Suppressor macrophage (primary cell): ENCODE measurements at regions not wholly inside any gene's neighbourhood (a gene's known extent, or its start where the extent isn't known, plus 50 kb on each side); places are given as distances from the start of the nearest gene placed in this dataset.

Experiments used
- DNase-seq, 4 experiments: peaks; one replicate each; pipeline ENCODE4 v3.0.0-alpha.2; 2020 to 2022

- DNase-seq: peak; percentile 43 to 69 (median 59)
Measured at GRCh38 chr10:113443141-113443925, 109.5 kb upstream of the HABP2 start.

GRCh38 chr10:113444766-113445365 lies 108.0 kb upstream of the HABP2 start:
- DNase-seq: peak; percentile 10 to 50 (median 32)

- peak; percentile 10 to 58 (median 44) for DNase-seq
Measured at GRCh38 chr10:113445736-113446135, 107.1 kb upstream of the HABP2 start.

- DNase-seq: no peak
Measured at GRCh38 chr10:113446739-113447138, 106.1 kb upstream of the HABP2 start.

DNA sequence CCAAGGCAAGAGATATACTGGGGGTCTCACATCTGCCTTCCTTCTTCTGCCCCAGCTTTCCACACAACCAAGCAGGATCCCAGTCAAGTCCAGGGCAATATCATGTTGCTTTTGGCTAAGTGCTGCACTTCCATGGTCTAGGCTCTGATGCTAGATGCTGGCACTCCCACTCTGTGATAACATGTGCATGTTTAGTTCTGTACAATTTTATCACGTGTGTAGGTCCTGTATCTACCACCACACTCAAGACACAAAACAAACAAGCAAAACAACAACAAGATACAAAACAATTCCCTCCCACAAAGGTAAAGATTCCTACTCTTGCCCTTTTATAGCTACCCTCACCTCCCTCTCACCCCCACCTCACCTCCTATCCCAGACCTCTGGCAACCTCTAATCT lies 105.6 kb upstream of the HABP2 start:
- DNase-seq: no peak

DNA sequence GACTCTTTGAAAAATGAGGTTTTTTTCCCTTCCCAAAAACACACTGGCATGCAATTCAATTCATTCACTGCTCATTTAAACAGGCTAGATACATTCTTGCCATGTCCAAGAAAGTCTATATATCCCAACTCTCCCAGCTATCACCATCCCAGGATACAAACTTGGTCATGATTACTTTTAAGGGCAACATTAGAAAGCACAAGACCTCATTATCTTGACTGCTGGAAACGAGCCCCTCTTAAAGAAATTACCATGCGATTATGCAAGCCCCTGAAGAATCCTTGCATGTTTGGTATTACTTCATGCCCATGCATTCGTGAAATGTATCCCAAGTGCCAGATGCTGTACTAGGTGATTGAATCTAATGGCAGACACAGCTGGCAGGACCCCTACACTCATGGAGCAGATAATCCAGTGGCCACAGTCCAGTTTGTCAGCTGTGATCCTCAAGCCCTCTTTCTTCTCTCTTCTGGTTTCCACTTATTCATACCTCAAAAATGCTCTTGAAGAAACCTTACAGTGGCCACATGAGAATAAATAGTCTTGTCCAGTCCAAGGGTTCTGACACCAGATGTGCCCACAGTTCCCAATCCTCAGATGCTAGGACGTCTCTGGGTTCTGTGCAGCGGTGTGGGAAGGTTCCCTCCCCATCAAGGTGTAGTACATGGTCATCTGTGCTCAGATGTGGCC lies 103.7 kb upstream of the HABP2 start:
- no peak for DNase-seq

- DNase-seq: no peak
Measured at GRCh38 chr10:113450046-113450804, 102.6 kb upstream of the HABP2 start.

- no peak for DNase-seq
Measured at GRCh38 chr10:113450906-113451305, 101.9 kb upstream of the HABP2 start.

DNA sequence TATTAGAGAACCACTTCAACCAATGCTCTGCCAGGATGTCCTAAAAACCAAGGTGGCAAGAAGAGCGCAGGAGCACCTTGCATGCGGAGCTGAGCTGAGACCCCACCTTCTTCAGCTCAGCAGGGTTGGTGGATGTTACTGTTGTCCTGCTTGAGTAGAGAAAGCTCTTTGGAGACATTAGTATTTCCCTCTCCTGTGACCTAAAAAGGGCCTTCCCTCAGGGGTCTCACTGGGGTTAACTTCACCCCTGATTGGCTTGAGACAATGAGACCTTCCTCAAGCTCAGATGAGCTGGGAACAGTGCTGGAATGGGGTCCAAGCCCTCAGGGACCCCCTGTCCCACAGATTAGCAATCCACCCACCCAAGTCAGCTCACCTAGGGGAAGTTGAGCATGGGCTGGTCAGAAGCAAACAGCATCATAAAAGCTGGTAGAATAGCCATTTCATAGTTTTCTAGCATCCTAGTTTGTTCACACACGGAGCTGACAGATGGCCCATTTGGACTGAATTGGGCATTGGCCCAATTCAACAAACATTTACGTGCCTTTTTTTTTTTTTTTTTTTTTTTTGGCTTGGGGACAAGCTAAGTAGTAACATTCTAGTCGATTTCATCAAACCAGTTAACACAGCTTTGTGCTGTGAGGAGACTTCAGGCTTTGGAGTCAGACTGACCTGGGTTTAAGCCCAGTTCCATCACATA lies 100.6 kb upstream of the HABP2 start:
- DNase-seq: no peak

GRCh38 chr10:113453351-113453750 lies 99.5 kb upstream of the HABP2 start:
- DNase-seq: no peak

DNA sequence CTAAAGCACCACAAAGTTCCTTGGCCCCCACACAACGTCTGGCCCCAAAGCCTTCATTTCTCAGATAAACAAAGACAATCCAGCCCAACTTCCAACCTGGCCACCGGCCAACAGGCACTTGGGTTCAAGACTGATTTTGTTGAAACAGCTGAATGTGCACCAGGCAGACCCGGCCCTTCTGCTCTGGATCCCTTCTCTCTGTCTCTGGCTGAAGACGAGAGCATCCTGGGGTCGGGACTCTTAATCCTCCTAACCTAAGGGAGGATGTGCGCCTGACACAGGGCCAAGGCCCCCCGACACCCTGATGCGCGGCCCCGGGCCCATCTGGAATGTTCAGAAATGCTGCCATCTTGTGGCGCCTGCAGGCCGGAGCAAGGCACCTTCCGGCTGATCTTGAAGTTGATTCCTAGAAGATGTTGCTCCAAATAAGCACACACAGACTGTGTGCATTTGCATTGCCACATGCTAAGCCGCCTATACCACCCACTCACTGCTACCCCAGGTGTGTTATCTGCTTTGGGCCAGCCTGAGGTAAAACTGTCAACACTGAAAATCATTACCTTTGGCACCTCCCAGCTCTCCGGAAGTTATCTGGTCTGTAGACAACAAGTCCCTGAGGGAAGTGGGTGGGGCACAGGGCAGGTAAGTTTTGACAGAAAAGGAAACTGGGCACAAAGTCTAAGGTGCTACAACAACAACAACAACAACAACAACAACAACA lies 98.4 kb upstream of the HABP2 start:
- DNase-seq: peak; percentile 53 to 70 (median 63)

DNA sequence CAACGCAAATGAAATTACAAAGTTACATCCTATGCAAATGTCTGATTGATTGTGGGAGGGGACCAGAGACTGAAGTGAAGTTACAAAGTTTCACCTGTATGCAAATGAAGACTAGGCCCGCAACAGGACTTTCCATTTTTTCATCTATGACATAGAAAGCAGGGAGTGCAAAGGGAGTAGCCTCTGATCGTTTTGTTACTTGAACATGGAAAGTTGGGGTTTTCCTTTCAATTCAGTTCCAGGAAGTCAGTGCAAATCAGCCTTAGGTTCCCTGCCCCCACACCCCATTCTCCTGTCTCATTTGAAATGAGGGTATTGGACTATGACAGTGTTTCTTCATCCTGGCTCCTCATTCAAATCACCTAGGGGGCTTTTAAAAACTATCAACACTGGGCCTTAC lies 96.9 kb upstream of the HABP2 start:
- no peak for DNase-seq

- DNase-seq: no peak
Measured at GRCh38 chr10:113456741-113457140, 96.1 kb upstream of the HABP2 start.

GRCh38 chr10:113457408-113457807 lies 95.4 kb upstream of the HABP2 start:
- no peak for DNase-seq

- no peak for DNase-seq
Measured at GRCh38 chr10:113458451-113458850, 94.4 kb upstream of the HABP2 start.

- no peak for DNase-seq
Measured at GRCh38 chr10:113458944-113459343, 93.9 kb upstream of the HABP2 start.

DNA sequence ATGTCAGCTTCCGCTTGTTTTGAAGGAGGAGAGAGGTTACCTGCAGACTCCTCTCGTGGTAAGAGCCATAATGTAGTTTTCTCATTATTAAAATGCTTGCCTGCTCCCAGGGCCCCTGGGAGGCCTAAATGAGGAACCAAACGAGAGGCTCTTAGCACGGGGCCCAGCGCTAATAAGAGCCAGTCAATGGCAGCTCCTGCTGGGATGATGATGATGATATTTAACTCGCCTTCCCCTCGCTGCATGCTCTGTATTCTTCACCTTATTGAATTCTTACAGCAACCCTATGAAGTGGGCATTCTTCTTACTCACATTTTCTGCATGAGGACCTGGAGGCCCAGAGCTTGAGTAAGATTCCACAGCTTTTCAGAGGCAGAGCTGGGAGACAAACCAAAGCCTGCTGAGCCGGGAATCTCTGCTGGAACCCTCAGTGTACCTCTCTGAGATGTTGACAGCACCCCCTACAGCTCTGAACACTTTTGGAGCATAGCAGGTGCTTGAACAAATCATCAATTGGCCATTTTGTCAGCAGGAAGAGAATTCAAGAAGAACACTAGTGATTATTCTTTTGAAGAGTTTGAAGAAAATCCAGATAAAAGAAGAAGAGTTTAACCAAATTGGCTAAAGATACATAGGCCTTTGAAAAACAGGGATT lies 93.1 kb upstream of the HABP2 start:
- no peak for DNase-seq

DNA sequence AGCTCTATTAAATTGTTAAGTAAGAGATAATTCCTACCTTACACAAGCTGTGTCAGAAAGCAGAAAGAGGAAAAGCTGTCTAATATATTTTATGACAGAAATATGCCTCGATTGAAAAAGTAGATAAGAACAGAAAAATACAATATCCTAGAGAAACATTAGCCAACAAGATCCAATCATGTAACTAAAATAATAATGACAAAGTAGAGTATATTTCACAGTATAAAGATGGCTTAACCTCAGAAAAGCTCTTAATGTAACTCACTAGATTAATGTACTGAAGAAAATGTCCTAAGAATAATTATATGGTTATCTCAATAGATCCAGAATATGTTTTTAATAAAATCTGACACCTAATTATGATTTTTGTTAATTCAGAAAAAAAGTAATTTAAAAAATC lies 89.8 kb upstream of the HABP2 start:
- no peak for DNase-seq

GRCh38 chr10:113463777-113464176 lies 89.1 kb upstream of the HABP2 start:
- DNase-seq: no peak

GRCh38 chr10:113469796-113470195 lies 83.1 kb upstream of the HABP2 start:
- DNase-seq: no peak
